SK-N-SH (cell line): ENCODE measurements at regions not wholly inside any gene's neighbourhood (a gene's known extent, or its start where the extent isn't known, plus 50 kb on each side); places are given as distances from the start of the nearest gene placed in this dataset.

Source experiments
- ELF1 ChIP-seq: IDR thresholded peaks from 2 replicates; pipeline ENCODE4 v1.4.0; 2012
- POLR2AphosphoS5 ChIP-seq: IDR thresholded peaks from 2 replicates; pipeline ENCODE4 v1.6.1; 2012; ENCODE audit warnings: low read depth, low read length
- REST ChIP-seq: IDR thresholded peaks from 2 replicates; pipeline ENCODE4 v1.6.1; 2012; ENCODE audit warnings: mild to moderate bottlenecking, low read depth, low read length, moderate library complexity
- TAF1 ChIP-seq: IDR thresholded peaks from 2 replicates; pipeline ENCODE4 v1.6.1; 2012; ENCODE audit warnings: low read depth, mild to moderate bottlenecking, low read length, moderate library complexity, borderline replicate concordance

GRCh38 chr13:105030851-105031250 lies 1504.6 kb downstream of the EFNB2 start:
- TF ChIP-seq REST = no peak
- no peak for TF ChIP-seq POLR2AphosphoS5
- no peak for TF ChIP-seq TAF1
- TF ChIP-seq ELF1 = no peak
